ENCODE measurements at regions not wholly inside any gene's neighbourhood (a gene's known extent, or its start where the extent isn't known, plus 50 kb on each side); places are given as distances from the start of the nearest gene placed in this dataset.

DNA sequence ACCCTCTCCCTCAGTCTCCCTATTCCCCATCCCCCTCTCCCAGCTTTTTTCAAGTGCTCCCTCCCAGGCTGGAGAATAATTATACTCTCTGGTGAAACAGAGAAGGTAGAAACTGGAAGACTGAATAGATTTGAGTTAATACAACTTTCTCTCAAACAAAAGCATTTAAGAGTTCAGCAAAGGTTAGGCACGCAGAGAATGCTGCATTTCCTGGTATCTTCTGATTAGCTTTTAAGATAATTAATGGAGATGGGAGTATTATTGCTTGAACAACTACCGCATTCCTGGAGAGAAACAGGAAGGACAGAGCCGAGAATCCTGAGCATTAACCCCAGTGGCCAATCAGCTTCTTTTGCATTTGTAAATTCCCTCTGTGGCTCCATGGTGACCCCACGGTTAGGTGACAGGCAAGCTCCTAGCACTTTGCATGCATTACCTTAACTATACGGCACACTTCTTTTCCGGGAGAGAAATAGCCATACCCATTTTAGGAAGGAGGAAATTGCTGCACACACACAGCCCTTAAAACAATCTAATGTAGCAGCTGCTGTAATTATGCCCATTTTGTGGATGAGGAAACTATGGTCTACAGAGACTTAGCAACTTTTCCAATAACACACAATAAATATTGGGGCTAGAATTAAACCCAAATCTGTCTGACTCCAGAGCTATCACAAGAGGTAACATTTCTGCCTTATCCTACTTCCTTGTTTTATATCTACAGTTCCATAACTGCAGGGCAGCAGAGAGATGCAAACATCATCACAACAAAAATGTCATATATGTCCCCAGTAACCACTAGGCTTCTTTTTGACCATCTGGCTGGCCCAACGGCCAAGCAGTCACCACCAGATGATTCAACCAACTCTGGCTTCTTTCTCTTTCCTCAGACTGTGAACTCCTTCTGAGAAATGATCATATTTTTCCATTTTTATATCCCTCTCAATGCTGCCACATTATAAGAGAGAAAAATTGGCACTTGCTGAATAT lies 169.9 kb downstream of the CD24 start:
- DNase-seq: no peak
- H3K4me3 ChIP-seq: no peak overlapping the region
- no peaks in the 10 kb centered on the region for H3K4me1 ChIP-seq
- peaks cover 0 to 22% (median 9%) of the 10 kb centered on the region in 4 donors for H3K9me3 ChIP-seq
- H3K27me3 ChIP-seq: no peaks in the 10 kb centered on the region
- no peaks in the 10 kb centered on the region for H3K36me3 ChIP-seq
- H3K27ac ChIP-seq: no peak overlapping the region
- no peak for TF ChIP-seq POLR2A (IDR thresholded peaks at IDR 0.05)
- TF ChIP-seq, protein P1, sequence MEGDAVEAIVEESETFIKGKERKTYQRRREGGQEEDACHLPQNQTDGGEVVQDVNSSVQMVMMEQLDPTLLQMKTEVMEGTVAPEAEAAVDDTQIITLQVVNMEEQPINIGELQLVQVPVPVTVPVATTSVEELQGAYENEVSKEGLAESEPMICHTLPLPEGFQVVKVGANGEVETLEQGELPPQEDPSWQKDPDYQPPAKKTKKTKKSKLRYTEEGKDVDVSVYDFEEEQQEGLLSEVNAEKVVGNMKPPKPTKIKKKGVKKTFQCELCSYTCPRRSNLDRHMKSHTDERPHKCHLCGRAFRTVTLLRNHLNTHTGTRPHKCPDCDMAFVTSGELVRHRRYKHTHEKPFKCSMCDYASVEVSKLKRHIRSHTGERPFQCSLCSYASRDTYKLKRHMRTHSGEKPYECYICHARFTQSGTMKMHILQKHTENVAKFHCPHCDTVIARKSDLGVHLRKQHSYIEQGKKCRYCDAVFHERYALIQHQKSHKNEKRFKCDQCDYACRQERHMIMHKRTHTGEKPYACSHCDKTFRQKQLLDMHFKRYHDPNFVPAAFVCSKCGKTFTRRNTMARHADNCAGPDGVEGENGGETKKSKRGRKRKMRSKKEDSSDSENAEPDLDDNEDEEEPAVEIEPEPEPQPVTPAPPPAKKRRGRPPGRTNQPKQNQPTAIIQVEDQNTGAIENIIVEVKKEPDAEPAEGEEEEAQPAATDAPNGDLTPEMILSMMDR (IDR thresholded peaks at IDR 0.05): no peak

DNA sequence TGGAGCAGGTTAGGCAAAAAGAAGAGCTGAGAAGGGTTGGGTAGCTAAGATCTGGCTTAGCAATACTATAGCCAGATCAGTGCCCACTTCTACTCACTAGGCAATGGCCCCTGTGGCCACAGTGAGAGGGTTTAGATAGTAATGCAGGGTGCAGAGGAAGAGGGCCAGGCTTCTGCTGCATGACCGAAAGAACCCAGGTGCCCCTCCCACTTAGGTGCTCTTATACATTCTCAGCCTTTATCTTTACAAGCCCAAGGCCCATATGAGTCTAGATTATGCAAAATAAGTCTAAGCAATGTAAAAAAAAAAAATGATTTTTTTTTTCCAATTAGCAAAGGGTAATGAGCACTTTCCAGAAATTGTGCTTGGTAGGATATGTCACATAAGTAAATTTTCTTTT lies 171.3 kb downstream of the CD24 start:
- no peak for DNase-seq
- Histone ChIP-seq H3K4me3 (no peak overlapping the region), H3K36me3 (no peaks in the 10 kb centered on the region), H3K27me3 (no peaks in the 10 kb centered on the region), H3K9me3 (peaks cover 0 to 8% (median 4%) of the 10 kb centered on the region in 4 donors), H3K4me1 (no peaks in the 10 kb centered on the region), H3K27ac (no peak overlapping the region)
- TF ChIP-seq, protein P1 (IDR thresholded peaks at IDR 0.05): no peak
- TF ChIP-seq POLR2A (IDR thresholded peaks at IDR 0.05): no peak

DNA sequence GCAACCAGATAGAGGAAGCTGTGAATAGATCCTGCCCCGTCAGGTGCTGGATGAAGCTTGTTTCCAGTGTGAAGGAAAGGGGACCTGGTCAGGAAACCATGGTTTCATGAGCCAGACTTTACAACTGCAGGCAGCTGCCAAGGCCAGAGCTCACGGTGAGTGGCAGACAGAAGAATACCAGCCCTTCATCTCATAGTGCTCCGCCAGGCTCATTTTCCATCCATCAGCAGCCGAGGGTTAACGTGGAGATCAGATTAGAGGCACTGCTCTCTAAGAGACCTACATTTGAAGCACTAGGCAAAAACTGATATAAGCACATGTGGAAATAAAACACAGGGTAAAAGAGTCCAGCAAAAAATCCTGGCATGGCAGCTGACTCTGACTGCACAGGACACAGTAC lies 172.4 kb downstream of the CD24 start:
- no peaks in the 10 kb centered on the region for H3K36me3 ChIP-seq
- no peak overlapping the region for H3K27ac ChIP-seq
- no peak for DNase-seq
- TF ChIP-seq POLR2A (IDR thresholded peaks at IDR 0.05): no peak
- TF ChIP-seq, protein P1 (IDR thresholded peaks at IDR 0.05): no peak
- H3K9me3 ChIP-seq: no peaks in the 10 kb centered on the region
- H3K4me1 ChIP-seq: no peaks in the 10 kb centered on the region
- H3K27me3 ChIP-seq: no peaks in the 10 kb centered on the region
- H3K4me3 ChIP-seq: no peak overlapping the region

DNA sequence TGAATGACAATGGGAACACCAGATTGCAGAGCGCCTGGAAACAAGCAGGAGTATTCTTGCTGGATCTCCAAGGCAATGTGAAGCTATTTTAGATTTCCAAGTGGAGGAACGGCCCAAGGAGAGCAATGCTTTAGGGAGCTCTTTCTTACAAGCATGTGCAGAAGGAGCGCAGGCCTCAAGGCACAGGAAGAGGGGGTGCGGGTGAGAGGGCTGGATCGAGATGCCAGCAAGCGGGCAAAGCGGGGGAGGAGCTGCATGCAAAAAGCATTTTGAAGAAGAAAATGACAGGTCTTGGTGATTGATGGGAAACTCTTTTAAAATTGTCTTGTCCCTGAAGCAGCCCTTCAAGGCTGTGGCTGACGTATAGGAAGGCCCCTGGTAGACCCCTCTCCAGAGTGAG lies 171.9 kb downstream of the QRSL1 start:
- no peak for DNase-seq
- Histone ChIP-seq H3K27ac (no peak overlapping the region), H3K9me3 (no peaks in the 10 kb centered on the region), H3K4me3 (no peak overlapping the region), H3K36me3 (no peaks in the 10 kb centered on the region), H3K27me3 (no peaks in the 10 kb centered on the region), H3K4me1 (no peaks in the 10 kb centered on the region)
- TF ChIP-seq POLR2A (IDR thresholded peaks at IDR 0.05): no peak

DNA sequence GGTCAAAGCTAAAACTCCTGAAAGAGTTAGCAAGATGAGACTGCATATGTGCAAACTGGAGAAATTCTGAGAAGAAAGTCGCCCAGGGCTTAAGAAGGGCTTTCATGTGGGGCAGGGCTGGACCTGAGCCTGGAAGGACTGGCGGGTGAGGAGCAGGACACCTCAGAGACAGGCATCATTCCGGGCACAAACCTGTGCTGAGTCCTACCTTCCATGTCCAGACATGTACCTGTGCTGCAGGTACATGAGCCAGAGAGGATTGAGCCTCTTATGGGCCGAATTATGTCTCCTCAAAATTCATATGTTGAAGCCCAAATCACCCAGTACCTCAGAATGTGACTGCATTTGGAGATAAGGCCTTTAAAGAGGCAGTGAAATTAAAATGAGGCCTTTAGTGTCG lies 171.0 kb downstream of the QRSL1 start:
- Histone ChIP-seq H3K4me3 (no peak overlapping the region), H3K27me3 (no peaks in the 10 kb centered on the region), H3K4me1 (no peaks in the 10 kb centered on the region), H3K27ac (no peak overlapping the region), H3K9me3 (no peaks in the 10 kb centered on the region), H3K36me3 (no peaks in the 10 kb centered on the region)
- no peak for DNase-seq
- TF ChIP-seq POLR2A (IDR thresholded peaks at IDR 0.05): no peak
- TF ChIP-seq, protein P1 (IDR thresholded peaks at IDR 0.05): no peak

Data from Peyer's patch (tissue), 4 donors.